CD4-positive, alpha-beta T cell treated with Interleukin-21 for 1 hour (primary cell): ENCODE measurements at regions not wholly inside any gene's neighbourhood (a gene's known extent, or its start where the extent isn't known, plus 50 kb on each side); places are given as distances from the start of the nearest gene placed in this dataset.
A peak's percentile ranks its signal among the peaks of the same experiment; 100 is the strongest.

Experiments
- DNase-seq: peaks from one replicate; pipeline ENCODE4 v3.0.0-alpha.2; 2020

GRCh38 chr13:40123962-40124632, 468.6 kb downstream of the COG6 start:
- DNase-seq = no peak

GRCh38 chr13:40124633-40125015, 469.2 kb downstream of the COG6 start:
- no peak for DNase-seq

- DNase-seq = no peak
Observed at GRCh38 chr13:40125336-40125735, 469.9 kb downstream of the COG6 start.

GRCh38 chr13:40126306-40127085, 471.0 kb downstream of the COG6 start:
- DNase-seq = no peak

GRCh38 chr13:40127476-40127875, 472.0 kb downstream of the COG6 start:
- DNase-seq = no peak

GRCh38 chr13:40127925-40128324, 472.5 kb downstream of the COG6 start:
- no peak for DNase-seq

- DNase-seq = no peak
Observed at GRCh38 chr13:40129467-40129866, 474.0 kb downstream of the COG6 start.

GRCh38 chr13:40130871-40131636, 475.6 kb downstream of the COG6 start:
- DNase-seq = no peak

GRCh38 chr13:40132249-40132648, 476.8 kb downstream of the COG6 start:
- DNase-seq = no peak

- no peak for DNase-seq
Observed at GRCh38 chr13:40136896-40137295, 481.4 kb downstream of the COG6 start.

GRCh38 chr13:40137400-40137799, 481.9 kb downstream of the COG6 start:
- DNase-seq = no peak

- DNase-seq = no peak
Observed at GRCh38 chr13:40139896-40140520, 484.5 kb downstream of the COG6 start.

GRCh38 chr13:40141859-40142555, 486.5 kb downstream of the COG6 start:
- DNase-seq = no peak

- no peak for DNase-seq
Observed at GRCh38 chr13:40143106-40143505, 487.6 kb downstream of the COG6 start.

- no peak for DNase-seq
Observed at GRCh38 chr13:40143559-40143958, 488.1 kb downstream of the COG6 start.

GRCh38 chr13:40145139-40145538, 489.7 kb downstream of the COG6 start:
- DNase-seq = no peak

- DNase-seq = no peak
Observed at GRCh38 chr13:40146063-40146462, 490.6 kb downstream of the COG6 start.

- DNase-seq = peak; percentile 21
Observed at GRCh38 chr13:40146611-40147117, 491.2 kb downstream of the COG6 start.

- DNase-seq = peak; percentile 32
Observed at GRCh38 chr13:40148101-40148500, 492.6 kb downstream of the COG6 start.

- DNase-seq = no peak
Observed at GRCh38 chr13:40148742-40149141, 493.3 kb downstream of the COG6 start.

GRCh38 chr13:40149611-40150274, 494.3 kb downstream of the COG6 start:
- DNase-seq = no peak

- no peak for DNase-seq
Observed at GRCh38 chr13:40151673-40152072, 496.2 kb downstream of the COG6 start.
